Right atrium auricular region (tissue), 2 donors: ENCODE measurements at regions not wholly inside any gene's neighbourhood (a gene's known extent, or its start where the extent isn't known, plus 50 kb on each side); places are given as distances from the start of the nearest gene placed in this dataset.

Experiments used
- DNase-seq: peaks from one replicate; pipeline ENCODE4 v3.0.0-alpha.2; 2019; ENCODE audit warnings: low spot score
- H3K27ac ChIP-seq, 2 donors: fragments of 200-600 bp; sonication (generic); 1 replicate in 1 of 2; 2 replicates in 1 of 2; pipeline ENCODE4 v1.5.1; 2016 to 2019
- H3K27me3 ChIP-seq, 2 donors: fragments of 200-600 bp; sonication (generic); one replicate each; pipeline versions ENCODE4 v1.5.1 to v1.6.0; 2017 to 2019
- H3K36me3 ChIP-seq: fragments of 200-600 bp; sonication (generic); one replicate; pipeline ENCODE4 v1.5.1; 2016
- H3K4me1 ChIP-seq, 2 donors: fragments of 200-600 bp; sonication (generic); one replicate each; pipeline versions ENCODE4 v1.5.1 to v1.6.0; 2017 to 2019
- H3K4me3 ChIP-seq, 2 donors: fragments of 200-600 bp; sonication (generic); 1 replicate in 1 of 2; 2 replicates in 1 of 2; pipeline ENCODE4 v1.5.1; 2017 to 2019; ENCODE audit warnings: mild to moderate bottlenecking in 1 of 2, moderate library complexity in 1 of 2
- H3K9me3 ChIP-seq, 2 donors: fragments of 200-600 bp; sonication (generic); one replicate each; pipeline ENCODE4 v1.5.1; 2019
- TF ChIP-seq, protein P1 (sequence below), 2 donors: fragments of 200-600 bp; sonication (generic); IDR thresholded peaks; one replicate each; pipeline ENCODE4 v1.5.1; 2019; ENCODE audit warnings: antibody characterized with exemption in 2 of 2

DNA sequence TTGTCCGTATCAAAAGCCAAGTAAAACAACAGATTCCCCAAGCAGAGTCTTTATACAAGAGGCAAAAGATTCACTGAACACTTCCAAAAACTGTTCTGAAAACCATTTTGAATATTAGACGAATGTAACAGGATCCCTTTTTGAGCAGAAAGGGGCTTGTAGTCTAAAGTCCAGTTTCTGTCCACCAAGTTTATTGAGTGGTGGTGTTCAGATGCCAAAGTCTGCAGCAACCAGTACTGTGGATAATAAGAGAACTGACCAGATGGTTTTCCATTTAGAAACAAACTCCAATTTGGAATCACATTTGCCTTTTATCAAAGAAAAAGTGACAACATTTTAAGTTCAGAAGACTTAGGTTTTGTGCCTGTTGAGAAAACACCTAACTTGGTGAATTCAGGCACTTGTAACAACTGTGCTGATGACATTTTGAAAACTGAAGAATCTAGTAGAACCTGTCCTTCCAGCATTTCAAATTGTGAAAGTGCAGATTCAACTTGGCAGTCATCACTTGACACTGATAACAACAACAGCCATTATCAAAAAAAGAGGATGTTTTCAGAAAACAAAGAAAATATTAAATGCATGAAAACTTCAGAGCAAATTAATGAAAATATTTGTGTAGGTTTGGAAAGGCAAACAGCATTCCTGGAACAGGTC lies 217.1 kb downstream of the CSNK2A3 start:
- Histone ChIP-seq H3K27ac (peak overlapping the region in 1 of 2 donors; percentile 21), H3K9me3 (no peaks in the 10 kb centered on the region), H3K27me3 (no peaks in the 10 kb centered on the region), H3K36me3 (no peaks in the 10 kb centered on the region), H3K4me1 (no peaks in the 10 kb centered on the region), H3K4me3 (no peak overlapping the region)
- TF ChIP-seq, protein P1, sequence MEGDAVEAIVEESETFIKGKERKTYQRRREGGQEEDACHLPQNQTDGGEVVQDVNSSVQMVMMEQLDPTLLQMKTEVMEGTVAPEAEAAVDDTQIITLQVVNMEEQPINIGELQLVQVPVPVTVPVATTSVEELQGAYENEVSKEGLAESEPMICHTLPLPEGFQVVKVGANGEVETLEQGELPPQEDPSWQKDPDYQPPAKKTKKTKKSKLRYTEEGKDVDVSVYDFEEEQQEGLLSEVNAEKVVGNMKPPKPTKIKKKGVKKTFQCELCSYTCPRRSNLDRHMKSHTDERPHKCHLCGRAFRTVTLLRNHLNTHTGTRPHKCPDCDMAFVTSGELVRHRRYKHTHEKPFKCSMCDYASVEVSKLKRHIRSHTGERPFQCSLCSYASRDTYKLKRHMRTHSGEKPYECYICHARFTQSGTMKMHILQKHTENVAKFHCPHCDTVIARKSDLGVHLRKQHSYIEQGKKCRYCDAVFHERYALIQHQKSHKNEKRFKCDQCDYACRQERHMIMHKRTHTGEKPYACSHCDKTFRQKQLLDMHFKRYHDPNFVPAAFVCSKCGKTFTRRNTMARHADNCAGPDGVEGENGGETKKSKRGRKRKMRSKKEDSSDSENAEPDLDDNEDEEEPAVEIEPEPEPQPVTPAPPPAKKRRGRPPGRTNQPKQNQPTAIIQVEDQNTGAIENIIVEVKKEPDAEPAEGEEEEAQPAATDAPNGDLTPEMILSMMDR (IDR thresholded peaks at IDR 0.05) = no peak
- no peak for DNase-seq

DNA sequence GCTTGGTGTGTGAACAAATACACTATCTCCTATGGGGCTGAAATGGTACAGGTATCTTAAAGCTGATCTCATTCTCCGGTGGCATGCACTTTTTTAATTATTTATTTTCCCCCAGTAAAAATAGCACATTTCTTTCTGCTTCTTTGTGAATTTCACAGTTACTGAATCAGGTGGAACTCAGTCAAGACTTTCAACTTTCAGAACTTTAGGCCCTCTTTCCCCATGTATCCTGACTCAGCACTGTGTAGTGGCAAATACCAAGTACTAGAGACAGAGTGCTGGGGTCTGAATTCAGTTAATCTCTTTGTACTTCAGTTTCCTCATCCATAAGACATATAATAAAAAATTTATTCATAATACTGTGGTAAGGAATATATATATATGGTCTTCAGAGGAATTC lies 223.9 kb downstream of the CSNK2A3 start:
- no peak for DNase-seq
- no peak overlapping the region for H3K27ac ChIP-seq
- no peak overlapping the region for H3K4me3 ChIP-seq
- H3K27me3 ChIP-seq = no peaks in the 10 kb centered on the region
- no peaks in the 10 kb centered on the region for H3K36me3 ChIP-seq
- no peaks in the 10 kb centered on the region for H3K9me3 ChIP-seq
- H3K4me1 ChIP-seq = no peaks in the 10 kb centered on the region
- TF ChIP-seq, protein P1 (IDR thresholded peaks at IDR 0.05) = no peak

DNA sequence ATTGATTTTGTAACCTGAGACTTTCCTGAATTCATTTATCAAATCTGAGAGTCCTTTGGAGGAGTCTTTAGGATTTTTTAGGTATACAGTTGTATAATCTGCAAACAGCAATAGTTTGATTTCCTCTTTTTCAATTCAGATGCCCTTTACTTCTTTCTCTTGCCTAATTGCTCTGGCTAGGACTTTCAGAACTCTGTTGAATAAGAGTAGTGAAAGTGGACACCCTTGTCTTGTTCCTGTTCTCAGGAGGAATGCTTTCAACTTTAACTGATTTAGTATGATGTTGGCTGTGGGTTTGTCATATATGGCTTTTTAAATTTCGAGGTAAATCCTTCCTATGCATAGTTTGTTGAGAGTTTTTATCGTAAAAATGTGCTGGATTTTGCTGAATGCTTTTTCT lies 227.4 kb downstream of the CSNK2A3 start:
- H3K27ac ChIP-seq = no peak overlapping the region
- TF ChIP-seq, protein P1 (IDR thresholded peaks at IDR 0.05) = no peak
- no peak for DNase-seq

DNA sequence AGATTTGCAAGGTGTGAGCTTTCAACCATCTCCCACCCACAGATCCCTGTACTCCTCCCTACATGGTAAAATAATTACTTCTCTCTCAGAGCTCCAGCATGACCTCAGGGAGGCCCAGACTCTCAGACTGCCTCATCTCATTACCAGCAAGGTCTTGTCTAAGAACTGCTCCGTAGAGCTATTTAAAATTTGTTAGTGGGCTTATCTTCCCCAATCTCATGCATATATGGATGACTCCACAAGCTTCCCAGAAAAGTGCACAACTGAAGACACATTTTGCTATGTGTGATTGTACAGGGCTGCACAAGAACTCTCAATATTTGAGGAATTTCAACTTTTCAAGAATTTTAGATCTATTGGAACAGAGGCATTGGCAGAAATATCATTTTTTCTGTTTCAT lies 230.3 kb downstream of the CSNK2A3 start:
- H3K9me3 ChIP-seq = no peaks in the 10 kb centered on the region
- H3K27me3 ChIP-seq = no peaks in the 10 kb centered on the region
- H3K27ac ChIP-seq = no peak overlapping the region
- H3K4me1 ChIP-seq = no peaks in the 10 kb centered on the region
- H3K4me3 ChIP-seq = no peak overlapping the region
- no peak for DNase-seq
- no peaks in the 10 kb centered on the region for H3K36me3 ChIP-seq
- TF ChIP-seq, protein P1 (IDR thresholded peaks at IDR 0.05) = no peak

More for the DNA sequence above, 227.4 kb downstream of the CSNK2A3 start:
- H3K4me3 ChIP-seq = no peak overlapping the region
- H3K36me3 ChIP-seq = no peaks in the 10 kb centered on the region
- no peaks in the 10 kb centered on the region for H3K4me1 ChIP-seq
- H3K9me3 ChIP-seq = no peaks in the 10 kb centered on the region
- H3K27me3 ChIP-seq = no peaks in the 10 kb centered on the region

DNA sequence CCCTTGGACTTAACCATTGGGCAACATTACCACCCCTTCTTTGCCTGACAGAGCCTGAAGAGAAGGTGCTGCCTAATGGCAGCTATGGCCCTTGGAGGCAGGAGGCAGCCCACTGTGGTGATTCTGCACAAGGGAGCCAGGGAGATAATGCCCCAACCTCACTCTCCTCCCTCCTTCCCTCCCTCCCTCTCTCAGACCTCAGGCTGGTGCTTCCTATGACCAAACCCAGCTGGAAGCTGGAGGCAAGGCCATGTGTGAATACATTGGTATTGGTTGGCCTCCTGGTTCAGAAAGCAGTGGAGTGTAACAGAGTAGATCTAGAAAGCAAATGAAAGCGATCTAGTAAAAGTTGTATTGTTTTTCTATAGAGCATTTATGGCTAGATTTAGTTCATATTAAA lies 233.1 kb downstream of the CSNK2A3 start:
- Histone ChIP-seq H3K27me3 (no peaks in the 10 kb centered on the region), H3K4me3 (no peak overlapping the region), H3K36me3 (no peaks in the 10 kb centered on the region), H3K4me1 (no peaks in the 10 kb centered on the region), H3K27ac (no peak overlapping the region), H3K9me3 (no peaks in the 10 kb centered on the region)
- TF ChIP-seq, protein P1 (IDR thresholded peaks at IDR 0.05) = no peak
- no peak for DNase-seq

DNA sequence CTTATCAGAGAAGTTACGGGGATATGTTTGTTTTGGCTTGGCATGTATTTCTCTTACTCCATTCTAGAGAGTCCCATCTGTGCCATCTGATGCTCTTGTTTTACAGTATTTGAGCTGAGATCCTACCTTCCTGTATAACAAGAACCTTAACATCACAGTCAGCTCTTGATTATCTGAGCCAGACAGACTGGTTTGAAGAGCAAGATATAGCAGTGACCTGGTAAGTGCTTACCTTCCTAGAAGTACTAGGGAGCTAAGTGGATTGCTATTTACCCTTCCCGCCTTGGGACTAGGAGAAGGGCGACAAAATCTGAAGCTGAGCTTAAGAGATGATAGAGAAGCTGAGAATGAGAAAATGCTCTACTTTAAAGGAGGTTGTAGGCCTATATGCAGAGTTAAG lies 235.3 kb downstream of the CSNK2A3 start:
- H3K9me3 ChIP-seq = peaks cover 0 to 11% of the 10 kb centered on the region in 2 donors
- no peaks in the 10 kb centered on the region for H3K27me3 ChIP-seq
- DNase-seq = no peak
- no peaks in the 10 kb centered on the region for H3K4me1 ChIP-seq
- H3K4me3 ChIP-seq = no peak overlapping the region
- H3K27ac ChIP-seq = no peak overlapping the region
- H3K36me3 ChIP-seq = no peaks in the 10 kb centered on the region
- TF ChIP-seq, protein P1 (IDR thresholded peaks at IDR 0.05) = no peak
